PC-9 (cell line): ENCODE measurements at regions not wholly inside any gene's neighbourhood (a gene's known extent, or its start where the extent isn't known, plus 50 kb on each side); places are given as distances from the start of the nearest gene placed in this dataset.

ENCODE experiments used
- BruUV-seq: library from RNA; stranded (reverse); fragments of 400-500 nt; replicated peaks from 2 replicates; lab custom pipeline; 2021; lab: Mats Ljungman, UMichigan
- CTCF ChIA-PET: fragments of 300-600 bp; sonication (Branson Sonifier 250); formaldehyde crosslinking; loops from one replicate; lab custom pipeline; 2022; ENCODE audit warnings: antibody characterized with exemption; lab: Charles Lee
- POLR2A ChIA-PET: fragments of 300-600 bp; sonication (Branson Sonifier 250); formaldehyde crosslinking; loops from one replicate; lab custom pipeline; 2022; ENCODE audit warnings: antibody characterized with exemption; ENCODE audit not compliant: unreplicated experiment; lab: Charles Lee
- DNase-seq, 2 experiments: peaks; one replicate each; pipeline versions ENCODE4 v3.0.0 to v3.0.0-alpha.2; 2015 to 2022; ENCODE audit warnings: mixed read lengths in 1 of 2
- H2AFZ ChIP-seq: fragments of 200-600 bp; sonication (generic); 2 replicates; pipeline ENCODE4 v1.8.1; 2017; ENCODE audit warnings: antibody characterized with exemption
- H3F3A ChIP-seq: fragments of 200-600 bp; sonication (generic); 2 replicates; pipeline ENCODE4 v1.8.1; 2017; ENCODE audit warnings: antibody characterized with exemption, mild to moderate bottlenecking, low read depth; ENCODE audit not compliant: insufficient read depth
- H3K27ac ChIP-seq: fragments of 200-600 bp; sonication (generic); 2 replicates; pipeline ENCODE4 v1.6.1; 2016; ENCODE audit warnings: mixed run types
- H3K27me3 ChIP-seq: fragments of 200-600 bp; sonication (generic); 2 replicates; pipeline ENCODE4 v1.6.1; 2016; ENCODE audit warnings: low read depth, mixed run types; ENCODE audit not compliant: insufficient read depth
- H3K36me3 ChIP-seq: fragments of 200-600 bp; sonication (generic); 2 replicates; pipeline ENCODE4 v1.6.1; 2016; ENCODE audit warnings: low read depth, mixed run types
- H3K4me1 ChIP-seq: fragments of 200-600 bp; sonication (generic); replicated peaks from 2 replicates; pipeline ENCODE4 v1.6.1; 2016; ENCODE audit warnings: mixed run types; ENCODE audit not compliant: insufficient read depth
- H3K4me2 ChIP-seq: fragments of 200-600 bp; sonication (generic); 2 replicates; pipeline ENCODE4 v1.6.1; 2017; ENCODE audit warnings: mixed run types
- H3K4me3 ChIP-seq: fragments of 200-600 bp; sonication (generic); 2 replicates; pipeline ENCODE4 v1.6.1; 2016; ENCODE audit warnings: mixed run types
- H3K79me2 ChIP-seq: fragments of 200-600 bp; sonication (generic); 2 replicates; pipeline ENCODE4 v1.6.1; 2017; ENCODE audit warnings: low read depth, mixed run types
- H3K9me2 ChIP-seq: fragments of 200-600 bp; sonication (generic); 2 replicates; pipeline ENCODE4 v1.8.1; 2017; ENCODE audit warnings: mild to moderate bottlenecking; ENCODE audit not compliant: insufficient read depth
- H3K9me3 ChIP-seq: fragments of 200-600 bp; sonication (generic); 2 replicates; pipeline ENCODE4 v1.8.1; 2016; ENCODE audit warnings: low read depth; ENCODE audit not compliant: insufficient read depth
- H4K20me1 ChIP-seq: fragments of 200-600 bp; sonication (generic); 2 replicates; pipeline ENCODE4 v1.8.1; 2017; ENCODE audit not compliant: insufficient read depth
- EZH2 ChIP-seq: fragments of 200-600 bp; sonication (generic); IDR thresholded peaks from 2 replicates; pipeline ENCODE4 v1.8.0; 2017; ENCODE audit warnings: antibody characterized with exemption, low read depth
- intact Hi-C: fragments of 100-400 bp; cut with micrococcal nuclease; formaldehyde crosslinking; loops from one replicate; pipeline ENCODE4 v1.10.0; 2022; ENCODE audit not compliant: unreplicated experiment
- TF ChIP-seq, protein P1 (sequence below): fragments of 200-600 bp; sonication (generic); conservative IDR thresholded peaks from 2 replicates; pipeline ENCODE4 v1.6.1; 2017; ENCODE audit warnings: mixed run types, antibody characterized with exemption, mild to moderate bottlenecking, moderate library complexity

DNA sequence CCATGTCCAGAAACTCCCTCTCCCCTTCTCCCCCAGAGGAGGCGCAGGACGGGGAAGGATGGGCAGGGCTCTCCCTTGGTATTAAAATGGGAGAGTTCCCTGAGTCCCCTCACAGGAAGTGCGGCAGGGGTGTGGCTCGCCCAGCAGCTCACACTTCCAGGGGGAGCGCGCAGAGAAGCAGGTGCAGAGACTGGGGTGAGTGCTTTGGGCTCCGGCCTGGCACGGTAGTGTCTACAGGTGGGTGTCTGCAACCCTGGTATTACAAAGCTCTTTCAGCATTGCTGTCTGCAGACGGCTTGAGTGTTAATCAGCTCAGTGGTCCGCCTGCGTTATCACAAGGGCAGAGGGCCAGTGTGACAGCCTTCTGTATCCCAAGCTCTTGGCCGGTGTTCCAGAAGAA, 114.9 kb upstream of the FBXL7 start:
- Histone ChIP-seq H3K9me2 (no peaks in the 10 kb centered on the region), H3K36me3 (no peaks in the 10 kb centered on the region), H3K4me2 (no peak overlapping the region), H2AFZ (no peak overlapping the region), H4K20me1 (no peaks in the 10 kb centered on the region), H3F3A (no peaks in the 10 kb centered on the region), H3K79me2 (no peaks in the 10 kb centered on the region), H3K4me3 (no peak overlapping the region), H3K9me3 (no peaks in the 10 kb centered on the region), H3K27ac (no peak overlapping the region), H3K27me3 (peaks cover 39% of the 10 kb centered on the region), H3K4me1 (no peaks in the 10 kb centered on the region)
- TF ChIP-seq, protein P1, sequence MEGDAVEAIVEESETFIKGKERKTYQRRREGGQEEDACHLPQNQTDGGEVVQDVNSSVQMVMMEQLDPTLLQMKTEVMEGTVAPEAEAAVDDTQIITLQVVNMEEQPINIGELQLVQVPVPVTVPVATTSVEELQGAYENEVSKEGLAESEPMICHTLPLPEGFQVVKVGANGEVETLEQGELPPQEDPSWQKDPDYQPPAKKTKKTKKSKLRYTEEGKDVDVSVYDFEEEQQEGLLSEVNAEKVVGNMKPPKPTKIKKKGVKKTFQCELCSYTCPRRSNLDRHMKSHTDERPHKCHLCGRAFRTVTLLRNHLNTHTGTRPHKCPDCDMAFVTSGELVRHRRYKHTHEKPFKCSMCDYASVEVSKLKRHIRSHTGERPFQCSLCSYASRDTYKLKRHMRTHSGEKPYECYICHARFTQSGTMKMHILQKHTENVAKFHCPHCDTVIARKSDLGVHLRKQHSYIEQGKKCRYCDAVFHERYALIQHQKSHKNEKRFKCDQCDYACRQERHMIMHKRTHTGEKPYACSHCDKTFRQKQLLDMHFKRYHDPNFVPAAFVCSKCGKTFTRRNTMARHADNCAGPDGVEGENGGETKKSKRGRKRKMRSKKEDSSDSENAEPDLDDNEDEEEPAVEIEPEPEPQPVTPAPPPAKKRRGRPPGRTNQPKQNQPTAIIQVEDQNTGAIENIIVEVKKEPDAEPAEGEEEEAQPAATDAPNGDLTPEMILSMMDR, result no peak
- no peak for TF ChIP-seq EZH2
- ChIA-PET POLR2A (no interaction called here), CTCF (no interaction called here)
- intact Hi-C loops, result no loop called here
- DNase-seq, result no peak
- no TSS peak for BruUV-seq

DNA sequence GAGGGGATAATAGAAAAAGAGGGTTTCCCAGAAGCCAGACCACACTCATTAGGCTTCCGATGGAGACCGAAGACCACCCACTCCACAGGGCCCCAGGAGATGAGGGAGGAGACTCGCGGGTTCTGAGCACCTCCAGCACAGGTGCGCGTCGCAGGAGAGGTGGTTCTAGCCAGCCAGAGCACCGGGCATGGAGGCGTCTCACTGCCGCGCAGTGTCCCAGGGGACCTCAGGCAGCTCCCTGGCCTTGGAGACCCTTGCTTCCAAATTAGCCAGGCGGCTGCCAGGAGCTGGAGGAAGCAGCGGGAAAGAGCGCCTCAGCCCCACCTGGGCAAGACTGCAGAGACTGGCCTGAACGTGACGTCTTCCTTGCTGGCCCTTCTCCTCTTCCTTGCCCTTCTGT, 115.4 kb upstream of the FBXL7 start:
- intact Hi-C loops, result no loop called here

DNA sequence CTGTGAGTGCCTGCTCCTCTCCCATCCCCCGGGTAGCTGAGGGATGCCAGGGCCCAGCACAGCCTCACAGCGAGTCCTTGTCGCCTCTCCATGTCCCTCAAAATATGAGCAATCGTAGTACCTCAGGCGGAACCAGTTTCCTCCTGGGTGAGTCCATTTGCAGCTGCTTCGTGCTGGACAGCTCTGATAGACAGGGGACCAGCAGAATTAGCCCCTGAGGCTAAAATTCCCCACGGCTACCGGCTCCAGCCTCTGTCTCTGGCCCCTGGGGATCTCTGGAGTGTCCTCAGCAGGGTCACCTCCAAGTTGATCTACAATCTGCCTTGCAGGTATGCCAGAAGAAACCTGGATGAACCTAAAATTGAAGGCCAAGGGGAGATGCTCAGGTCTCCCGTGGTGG, 115.8 kb upstream of the FBXL7 start:
- no TSS peak for BruUV-seq
- H3F3A ChIP-seq, result no peaks in the 10 kb centered on the region
- ChIA-PET POLR2A (no interaction called here), CTCF (no interaction called here)
- TF ChIP-seq EZH2, result no peak
- TF ChIP-seq, protein P1, result no peak
- H2AFZ ChIP-seq, result no peak overlapping the region
- H3K9me2 ChIP-seq, result no peaks in the 10 kb centered on the region
- H4K20me1 ChIP-seq, result no peaks in the 10 kb centered on the region
- no peak for DNase-seq
- intact Hi-C loops, result no loop called here
- H3K27me3 ChIP-seq, result peaks cover 30% of the 10 kb centered on the region
- H3K27ac ChIP-seq, result no peak overlapping the region
- H3K4me3 ChIP-seq, result no peak overlapping the region
- no peaks in the 10 kb centered on the region for H3K9me3 ChIP-seq
- H3K4me2 ChIP-seq, result no peak overlapping the region
- H3K4me1 ChIP-seq, result no peaks in the 10 kb centered on the region
- H3K36me3 ChIP-seq, result no peaks in the 10 kb centered on the region
- H3K79me2 ChIP-seq, result no peaks in the 10 kb centered on the region

More for the DNA sequence above, 115.4 kb upstream of the FBXL7 start:
- no peak overlapping the region for H3K4me3 ChIP-seq
- H3K9me3 ChIP-seq, result no peaks in the 10 kb centered on the region
- H3K9me2 ChIP-seq, result no peaks in the 10 kb centered on the region
- no peak overlapping the region for H2AFZ ChIP-seq
- H3K27ac ChIP-seq, result no peak overlapping the region
- no TSS peak for BruUV-seq
- H3K36me3 ChIP-seq, result no peaks in the 10 kb centered on the region
- H3K27me3 ChIP-seq, result peaks cover 34% of the 10 kb centered on the region
- no peak for DNase-seq
- POLR2A ChIA-PET, result no interaction called here
- TF ChIP-seq, protein P1, result no peak
- no peak for TF ChIP-seq EZH2
- no peaks in the 10 kb centered on the region for H3K4me1 ChIP-seq
- H3F3A ChIP-seq, result no peaks in the 10 kb centered on the region
- no peak overlapping the region for H3K4me2 ChIP-seq
- H4K20me1 ChIP-seq, result no peaks in the 10 kb centered on the region
- H3K79me2 ChIP-seq, result no peaks in the 10 kb centered on the region
- CTCF ChIA-PET, result no interaction called here
